Fibroblast of lung (primary cell): ENCODE measurements at regions not wholly inside any gene's neighbourhood (a gene's known extent, or its start where the extent isn't known, plus 50 kb on each side); places are given as distances from the start of the nearest gene placed in this dataset.

Experiments
- DNase-seq, 2 donors: peaks; one replicate each; pipeline versions ENCODE4 v3.0.0 to v3.0.0-alpha.2; 2010; ENCODE audit warnings: low read depth in 2 of 2
- H2AFZ ChIP-seq: 2 replicates; pipeline ENCODE4 v1.5.1; 2012; ENCODE audit warnings: low read length, control low read depth, inconsistent platforms
- H3K27ac ChIP-seq: 2 replicates; pipeline ENCODE4 v1.5.1; 2011; ENCODE audit warnings: low read length, control low read depth; ENCODE audit not compliant: insufficient read depth
- H3K27me3 ChIP-seq: 2 replicates; pipeline ENCODE4 v1.5.1; 2011; ENCODE audit warnings: mild to moderate bottlenecking, low read length; ENCODE audit not compliant: control insufficient read depth, insufficient read depth
- H3K36me3 ChIP-seq: 2 replicates; pipeline ENCODE4 v1.5.1; 2011; ENCODE audit warnings: low read length; ENCODE audit not compliant: control insufficient read depth, insufficient read depth
- H3K4me1 ChIP-seq: 2 replicates; pipeline ENCODE4 v1.5.1; 2011; ENCODE audit warnings: low read length; ENCODE audit not compliant: control insufficient read depth, insufficient read depth; ENCODE audit errors: extremely low read depth
- H3K4me2 ChIP-seq: 2 replicates; pipeline ENCODE4 v1.5.1; 2011; ENCODE audit warnings: low read length, control low read depth; ENCODE audit not compliant: insufficient read depth; ENCODE audit errors: extremely low read depth
- H3K4me3 ChIP-seq, 4 experiments: fragments of 200-600 bp in 1 of 4; sonication (generic) in 1 of 4; replicated peaks in 1 of 4; 2 replicates each; pipeline ENCODE4 v1.5.1; 2011 to 2016; ENCODE audit warnings: low read length in 4 of 4, low read depth in 3 of 4, mild to moderate bottlenecking in 3 of 4, control low read depth in 2 of 4, inconsistent platforms in 1 of 4, mixed read lengths in 1 of 4; ENCODE audit not compliant: insufficient read depth in 1 of 4; ENCODE audit errors: control extremely low read depth in 1 of 4
- H3K79me2 ChIP-seq: 2 replicates; pipeline ENCODE4 v1.5.1; 2012; ENCODE audit warnings: mild to moderate bottlenecking, low read length, inconsistent platforms; ENCODE audit not compliant: control insufficient read depth, insufficient read depth
- H3K9ac ChIP-seq: 2 replicates; pipeline ENCODE4 v1.5.1; 2011; ENCODE audit warnings: mild to moderate bottlenecking, low read length, control low read depth; ENCODE audit not compliant: insufficient read depth
- H3K9me3 ChIP-seq: 2 replicates; pipeline ENCODE4 v1.5.1; 2012; ENCODE audit warnings: low read depth, low read length; ENCODE audit not compliant: control insufficient read depth, insufficient read depth
- H4K20me1 ChIP-seq: 2 replicates; pipeline ENCODE4 v1.5.1; 2011; ENCODE audit warnings: low read length; ENCODE audit not compliant: control insufficient read depth, insufficient read depth; ENCODE audit errors: extremely low read depth
- CTCF ChIP-seq, 2 donors: IDR thresholded peaks in 1 of 2; conservative IDR thresholded peaks in 1 of 2; 1 replicate in 1 of 2; 2 replicates in 1 of 2; pipeline ENCODE4 v1.5.1; 2011 to 2012; ENCODE audit warnings: low read length in 2 of 2, control low read depth in 1 of 2, inconsistent platforms in 1 of 2, low read depth in 1 of 2, mild to moderate bottlenecking in 1 of 2
- EZH2 ChIP-seq: IDR thresholded peaks from 2 replicates; pipeline ENCODE4 v1.5.1; 2012; ENCODE audit warnings: low read length, control low read depth, mild to moderate bottlenecking; ENCODE audit errors: missing control alignments

DNA sequence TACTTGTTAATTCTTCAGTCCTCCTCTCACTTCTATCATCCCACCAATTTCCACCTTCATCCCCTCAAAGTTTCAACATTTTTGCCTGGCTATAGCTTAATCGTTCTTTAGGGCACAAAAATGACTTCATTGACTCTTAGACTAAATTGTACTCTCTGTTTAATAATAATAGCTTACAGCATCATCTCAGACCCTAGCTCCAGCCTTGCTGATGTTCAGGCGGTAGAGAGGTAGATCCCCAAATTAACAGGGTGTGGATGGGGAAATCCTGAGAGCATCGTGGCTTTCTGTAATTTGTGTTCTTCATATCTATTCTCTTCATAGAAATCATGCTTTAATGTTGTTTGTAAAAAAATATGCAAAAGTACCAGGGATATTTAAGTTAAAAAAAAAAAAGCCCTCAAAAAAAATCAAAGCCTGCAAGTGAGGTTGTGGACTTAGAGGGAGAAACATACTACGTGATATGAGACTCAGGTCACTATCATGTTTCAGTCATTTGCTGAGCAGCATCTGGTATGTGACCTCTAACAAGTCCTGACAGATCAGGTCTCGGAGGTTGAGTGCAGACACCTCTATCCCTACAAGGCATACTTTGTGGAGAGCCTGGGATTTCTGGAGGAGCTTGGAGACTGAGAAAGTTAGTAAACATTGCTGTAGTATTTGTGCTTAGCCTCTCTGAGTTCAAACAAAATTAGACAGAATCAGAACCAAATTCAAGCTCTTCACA lies 1063.3 kb upstream of the CITED2 start:
- peak overlapping the region; percentile 35 for H3K27ac ChIP-seq
- no peaks in the 10 kb centered on the region for H3K27me3 ChIP-seq
- no peak overlapping the region for H3K4me2 ChIP-seq
- no peaks in the 10 kb centered on the region for H3K9me3 ChIP-seq
- H3K4me1 ChIP-seq = peaks cover 11% of the 10 kb centered on the region
- peak overlapping the region; percentile 50 for H2AFZ ChIP-seq
- H4K20me1 ChIP-seq = no peaks in the 10 kb centered on the region
- no peak overlapping the region for H3K4me3 ChIP-seq
- no peaks in the 10 kb centered on the region for H3K79me2 ChIP-seq
- DNase-seq = peak in 1 of 2 donors; percentile 3
- TF ChIP-seq EZH2 (no peak), CTCF (conservative IDR thresholded peaks at IDR 0.05 in 1 of 2, IDR thresholded peaks at IDR 0.05 in 1 of 2; ENCODE audit: low read depth in 1 of 2, low read length in 2 of 2) (no peak)
- no peaks in the 10 kb centered on the region for H3K36me3 ChIP-seq
- H3K9ac ChIP-seq = no peak overlapping the region

- H3K9me3 ChIP-seq = no peaks in the 10 kb centered on the region
- DNase-seq = peak in 1 of 2 donors; percentile 96
- H3K4me3 ChIP-seq = no peak overlapping the region
- no peak overlapping the region for H3K9ac ChIP-seq
- H3K79me2 ChIP-seq = no peaks in the 10 kb centered on the region
- TF ChIP-seq CTCF (conservative IDR thresholded peaks at IDR 0.05 in 1 of 2, IDR thresholded peaks at IDR 0.05 in 1 of 2; ENCODE audit: low read depth in 1 of 2, low read length in 2 of 2) (no peak), EZH2 (no peak)
- H3K27ac ChIP-seq = no peak overlapping the region
- no peaks in the 10 kb centered on the region for H3K27me3 ChIP-seq
- H3K36me3 ChIP-seq = no peaks in the 10 kb centered on the region
- no peaks in the 10 kb centered on the region for H4K20me1 ChIP-seq
- no peak overlapping the region for H2AFZ ChIP-seq
- peaks cover 7% of the 10 kb centered on the region for H3K4me1 ChIP-seq
- no peak overlapping the region for H3K4me2 ChIP-seq
Measured at GRCh38 chr6:140436023-140436811, 1061.8 kb upstream of the CITED2 start.

- DNase-seq = peak in 1 of 2 donors; percentile 34
- no peaks in the 10 kb centered on the region for H4K20me1 ChIP-seq
- H3K4me2 ChIP-seq = no peak overlapping the region
- peaks cover 3% of the 10 kb centered on the region for H3K4me1 ChIP-seq
- no peak overlapping the region for H3K9ac ChIP-seq
- no peak overlapping the region for H3K4me3 ChIP-seq
- no peaks in the 10 kb centered on the region for H3K79me2 ChIP-seq
- H3K36me3 ChIP-seq = no peaks in the 10 kb centered on the region
- H2AFZ ChIP-seq = no peak overlapping the region
- H3K9me3 ChIP-seq = no peaks in the 10 kb centered on the region
- TF ChIP-seq EZH2 (no peak), CTCF (conservative IDR thresholded peaks at IDR 0.05 in 1 of 2, IDR thresholded peaks at IDR 0.05 in 1 of 2; ENCODE audit: low read depth in 1 of 2, low read length in 2 of 2) (no peak)
- no peaks in the 10 kb centered on the region for H3K27me3 ChIP-seq
- H3K27ac ChIP-seq = no peak overlapping the region
Measured at GRCh38 chr6:140434761-140435160, 1060.3 kb upstream of the CITED2 start.
